ENCODE measurements at regions not wholly inside any gene's neighbourhood (a gene's known extent, or its start where the extent isn't known, plus 50 kb on each side); places are given as distances from the start of the nearest gene placed in this dataset.
"Not testable (repeated sequence)": the region's sequence is repeated elsewhere in the genome, so short reads cannot be mapped to it uniquely, and the experiment has no call there.

DNA sequence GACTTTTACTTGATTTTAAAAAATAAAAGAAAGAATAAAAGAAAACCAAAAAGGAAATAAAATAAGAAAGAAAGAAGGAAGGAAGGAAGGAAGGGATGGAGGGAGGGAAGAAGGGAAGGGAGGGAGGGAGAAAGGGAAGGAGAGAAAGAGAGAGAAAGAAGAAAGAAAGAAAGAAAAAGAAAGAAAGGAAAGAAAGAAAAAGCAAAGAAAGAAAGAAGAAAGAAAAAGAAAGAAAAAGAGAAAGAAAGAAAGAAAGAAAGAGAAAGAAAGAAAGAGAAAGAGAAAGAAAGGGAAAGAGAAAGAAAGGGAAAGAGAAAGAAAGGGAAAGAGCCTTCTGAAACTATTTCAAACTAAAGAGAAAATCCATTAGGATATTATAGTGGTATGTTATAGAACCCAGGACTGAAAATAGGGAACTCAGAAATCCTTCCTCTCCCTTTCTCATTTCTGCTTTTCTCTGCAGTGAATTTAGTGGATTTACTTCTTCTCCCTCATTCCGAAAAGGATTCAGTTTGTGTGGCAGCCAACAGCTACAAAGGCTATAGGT lies 414.7 kb upstream of the CCNG1 start:
- DNase-seq: no peak

DNA sequence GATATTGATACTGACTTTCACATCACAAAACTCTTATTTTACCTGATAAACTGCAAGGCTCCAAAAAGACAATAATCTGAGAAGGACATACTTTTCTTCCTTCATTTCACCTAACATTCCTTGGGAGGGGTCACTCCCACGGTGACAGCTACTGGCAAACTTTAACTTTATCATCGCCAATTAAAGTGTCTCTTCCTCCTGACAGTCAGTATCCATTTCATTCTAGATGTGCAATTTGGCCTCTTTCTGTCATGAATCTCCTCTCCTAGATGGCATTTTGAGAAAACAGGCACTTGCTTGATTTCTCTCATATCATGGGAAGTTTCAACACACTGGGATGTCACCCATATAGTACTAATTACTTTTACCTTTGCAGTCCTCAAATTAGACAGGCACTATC lies 413.5 kb upstream of the CCNG1 start:
- no peak for DNase-seq

DNA sequence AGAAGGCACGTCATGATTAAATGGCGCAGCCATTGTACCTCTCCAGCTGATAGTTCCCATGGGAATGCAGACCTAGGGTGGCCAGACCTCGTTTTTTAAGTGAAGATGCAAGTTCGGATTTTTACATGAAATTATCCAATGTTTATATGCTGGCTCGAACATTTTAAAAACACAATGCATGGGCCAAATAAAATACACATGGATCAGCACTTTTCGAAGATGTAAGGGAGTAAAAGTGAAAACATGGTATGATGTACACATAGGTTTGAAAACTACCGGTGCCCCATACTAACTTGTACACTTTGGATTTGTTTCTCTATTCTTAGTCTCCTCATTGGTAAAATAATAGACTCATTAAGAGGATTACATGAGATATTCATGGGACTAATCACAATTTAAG lies 412.5 kb upstream of the CCNG1 start:
- no peak for DNase-seq

DNA sequence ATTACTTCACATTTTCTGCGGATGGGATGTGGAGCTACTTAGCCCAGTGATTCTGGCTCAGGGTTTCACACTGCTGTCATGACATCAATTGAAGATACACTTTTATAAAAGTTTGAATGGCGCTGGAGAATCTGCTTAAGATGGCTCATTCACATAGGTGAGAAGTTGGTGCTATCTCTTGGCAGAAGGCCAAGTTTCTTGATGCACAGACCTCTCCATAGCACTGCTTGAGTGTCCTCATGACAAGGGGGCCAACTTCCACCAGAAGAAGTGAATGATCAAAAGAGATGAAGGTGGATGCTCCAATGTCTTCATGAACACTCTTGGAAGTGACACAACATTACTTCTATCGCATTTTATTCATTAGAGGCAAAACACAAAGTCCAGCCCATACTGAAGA lies 403.7 kb upstream of the CCNG1 start:
- no peak for DNase-seq

DNA sequence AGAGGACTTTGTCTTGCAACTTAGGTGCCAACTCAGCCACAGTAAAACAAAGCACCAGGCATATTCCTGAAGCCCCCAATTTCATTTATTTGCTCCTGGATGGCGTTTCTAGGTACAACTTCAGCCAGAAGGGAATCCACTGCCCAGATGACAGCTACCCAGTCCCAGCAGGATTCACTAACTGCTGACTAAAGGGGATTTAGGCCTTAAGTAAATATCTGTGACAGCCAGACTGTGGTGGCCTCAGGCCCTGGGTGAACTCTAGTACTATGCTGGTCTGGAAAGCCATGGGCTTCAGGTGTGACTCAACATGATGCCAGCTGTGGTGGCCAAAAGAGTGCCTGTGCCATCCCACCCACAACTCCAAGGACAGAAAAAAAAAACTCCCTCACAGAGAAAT lies 396.1 kb upstream of the CCNG1 start:
- DNase-seq: no peak

DNA sequence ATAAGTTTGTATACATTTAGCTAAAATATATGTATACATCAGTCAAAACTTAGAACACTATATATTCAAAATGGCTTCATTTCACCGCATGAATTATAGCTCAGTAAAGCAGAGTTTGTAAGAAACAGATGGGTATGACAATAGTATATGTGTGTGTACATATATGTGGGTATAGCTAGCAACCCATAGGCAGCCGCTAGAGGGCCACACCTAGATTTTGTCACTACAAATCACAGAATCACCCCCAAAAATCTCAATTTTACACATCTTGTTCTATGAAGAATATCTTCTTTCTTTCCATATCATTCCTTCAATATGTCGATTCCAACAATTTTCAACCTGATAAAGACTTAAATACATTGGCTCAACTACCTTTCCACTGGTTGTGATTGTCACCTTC lies 357.8 kb upstream of the CCNG1 start:
- no peak for DNase-seq

DNA sequence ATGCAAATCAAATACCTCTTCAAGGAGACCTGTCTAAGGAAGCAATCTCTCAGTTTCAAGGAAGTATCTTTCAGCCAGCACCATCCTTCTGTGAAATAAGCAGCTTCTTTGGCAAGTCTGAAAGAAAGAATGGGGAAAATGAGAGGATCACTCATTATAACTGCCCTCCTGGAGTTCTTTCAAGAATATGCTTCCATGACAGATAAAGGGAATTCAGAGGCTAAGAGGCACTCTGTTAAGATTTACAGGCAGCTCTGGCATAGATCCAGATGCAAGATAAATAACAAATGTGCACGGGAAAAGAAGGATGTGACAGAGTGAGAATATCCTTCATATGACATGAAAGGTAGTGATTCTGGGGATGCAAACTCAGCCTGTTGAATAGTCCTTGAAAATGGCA lies 348.2 kb upstream of the CCNG1 start:
- DNase-seq: no peak

DNA sequence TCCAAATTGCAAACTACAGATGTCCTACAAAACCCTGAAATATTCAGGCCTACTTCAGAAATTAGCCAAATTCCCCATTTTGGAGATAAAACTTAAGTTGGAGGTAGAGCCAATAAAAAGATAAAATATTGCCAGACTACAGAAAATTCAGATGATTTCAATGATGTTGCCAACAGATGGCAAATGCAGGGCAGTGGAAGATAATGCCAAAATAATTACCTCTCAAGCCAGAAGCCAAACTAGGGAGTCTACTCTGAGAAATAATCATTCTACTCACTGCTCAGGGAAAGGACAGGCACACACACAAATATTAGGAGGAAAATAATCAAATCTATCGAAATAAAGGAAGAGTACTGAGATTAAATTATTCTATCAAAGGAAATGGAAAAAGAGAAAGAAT lies 347.5 kb upstream of the CCNG1 start:
- no peak for DNase-seq

DNA sequence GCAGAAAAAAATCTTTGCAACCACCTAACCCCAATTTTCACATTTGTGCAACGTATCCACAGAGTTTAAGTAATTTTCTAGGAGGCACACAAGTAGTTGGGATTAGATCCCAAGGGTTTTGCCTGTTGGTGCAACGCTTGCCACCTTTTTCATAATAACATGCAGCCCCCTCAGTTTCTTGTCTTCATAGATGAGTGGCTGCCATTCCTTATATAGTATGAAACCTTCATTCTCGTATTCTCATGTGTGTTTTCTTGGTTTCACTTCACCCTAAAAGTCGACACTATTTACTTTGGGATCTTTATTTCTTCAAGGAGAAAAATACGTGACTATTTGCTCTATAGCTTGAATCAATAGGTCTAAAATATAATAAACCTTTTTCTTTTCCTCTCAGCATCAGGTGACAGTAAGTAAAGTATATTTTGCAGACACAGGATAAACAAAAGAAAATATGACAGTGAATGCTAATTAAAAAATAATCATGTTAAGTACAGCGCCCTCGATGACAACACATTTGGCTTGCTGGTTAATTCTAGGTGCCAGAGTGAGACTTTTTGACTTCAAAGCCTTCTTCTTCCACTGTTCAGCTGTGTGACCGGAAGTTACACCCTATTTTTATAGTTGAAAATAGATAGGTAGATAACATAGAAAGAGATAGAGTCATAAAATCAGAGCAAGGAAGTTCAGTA lies 342.8 kb upstream of the CCNG1 start:
- DNase-seq: no peak

DNA sequence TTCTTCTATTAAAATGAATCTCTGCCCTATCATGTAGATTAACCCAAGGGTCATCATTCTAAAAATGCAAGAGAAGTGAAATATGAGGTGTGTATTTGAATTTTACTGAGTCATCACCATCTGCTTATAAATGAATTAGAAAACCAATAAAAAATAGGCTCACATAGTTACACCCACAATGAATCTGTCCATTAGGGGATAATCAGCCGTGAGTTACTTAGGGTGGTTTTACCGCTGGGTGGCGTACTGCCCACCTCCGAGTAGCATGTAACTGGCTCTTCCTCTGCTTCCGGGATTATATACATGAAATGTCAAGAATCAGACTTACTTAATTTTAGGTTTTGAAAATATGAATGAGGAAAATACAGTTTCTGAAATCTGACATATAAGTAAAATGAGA lies 332.9 kb upstream of the CCNG1 start:
- DNase-seq: no peak

DNA sequence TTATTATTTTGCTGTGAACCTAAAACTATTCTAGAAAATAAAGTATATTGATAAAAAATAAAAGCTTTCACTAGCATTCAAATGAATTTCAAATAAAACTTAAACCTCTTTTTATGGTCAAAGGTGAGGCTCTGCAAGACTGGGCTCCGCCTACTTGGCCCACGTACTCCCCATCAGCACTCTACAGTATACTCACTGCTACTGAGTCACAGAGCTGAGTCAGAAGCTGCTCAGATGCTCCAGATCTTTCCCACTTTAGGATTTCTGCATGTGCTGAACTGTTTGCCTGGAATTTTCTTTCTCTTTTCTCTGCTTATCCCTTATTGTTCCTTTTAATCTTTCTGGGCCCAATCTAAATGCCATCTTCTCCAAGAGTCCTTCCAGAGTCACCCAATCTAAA lies 331.9 kb upstream of the CCNG1 start:
- no peak for DNase-seq

DNA sequence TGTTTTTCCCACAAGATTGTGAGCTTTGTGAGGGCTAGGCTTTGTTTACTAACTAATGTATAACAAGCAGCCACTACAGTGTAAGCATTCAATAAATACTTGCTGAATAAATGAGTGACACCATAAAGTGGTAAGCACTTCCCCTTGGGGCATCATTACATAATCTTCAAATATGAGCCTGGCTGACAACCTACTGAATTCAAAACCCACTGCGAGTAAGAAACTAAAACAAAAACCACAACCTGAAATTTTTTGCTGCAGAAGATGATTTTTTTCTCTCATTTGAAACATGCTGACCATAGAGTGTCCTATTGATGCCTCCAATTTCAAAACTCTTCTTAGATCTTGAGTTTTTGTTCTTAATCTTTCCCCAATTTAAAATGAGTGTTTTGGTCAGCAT lies 331.3 kb upstream of the CCNG1 start:
- no peak for DNase-seq

DNA sequence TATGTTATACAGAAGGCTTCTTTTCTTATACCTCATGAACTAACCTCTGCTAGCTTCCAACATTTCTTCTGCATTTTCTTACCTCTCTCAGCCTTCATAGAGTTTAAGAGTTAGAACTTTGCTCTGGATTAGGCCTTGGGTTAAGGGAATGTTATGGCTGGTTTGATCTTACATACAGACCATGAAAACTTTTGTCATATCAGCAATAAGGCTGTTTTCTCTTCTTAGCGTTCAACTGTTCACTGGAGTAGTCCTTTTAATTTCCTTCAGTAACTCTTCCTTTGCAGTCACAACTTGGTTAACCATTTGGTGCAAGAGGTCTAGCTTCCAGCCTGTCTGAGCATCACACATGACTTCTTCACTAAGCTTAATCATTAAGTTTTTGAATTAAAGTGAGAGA lies 329.0 kb upstream of the CCNG1 start:
- no peak for DNase-seq

DNA sequence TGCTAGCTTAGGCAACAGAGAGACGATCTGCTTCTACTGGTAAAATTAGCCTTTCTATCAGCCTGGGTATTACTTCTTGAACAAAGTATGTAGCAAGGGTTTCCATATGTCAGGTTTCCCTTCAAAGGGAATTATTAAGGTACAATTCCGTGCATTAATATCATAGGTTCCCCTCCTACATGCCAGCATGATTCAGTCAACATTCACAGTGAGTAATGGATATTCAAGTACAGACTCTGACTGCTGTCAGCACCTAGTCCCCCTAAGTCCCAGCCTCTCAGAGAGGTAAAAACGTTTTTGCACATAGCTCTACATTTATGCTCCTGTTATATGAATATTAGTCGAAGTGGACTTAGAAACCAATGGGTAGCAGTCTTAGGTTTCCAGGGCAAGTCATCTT lies 322.4 kb upstream of the CCNG1 start:
- no peak for DNase-seq

DNA sequence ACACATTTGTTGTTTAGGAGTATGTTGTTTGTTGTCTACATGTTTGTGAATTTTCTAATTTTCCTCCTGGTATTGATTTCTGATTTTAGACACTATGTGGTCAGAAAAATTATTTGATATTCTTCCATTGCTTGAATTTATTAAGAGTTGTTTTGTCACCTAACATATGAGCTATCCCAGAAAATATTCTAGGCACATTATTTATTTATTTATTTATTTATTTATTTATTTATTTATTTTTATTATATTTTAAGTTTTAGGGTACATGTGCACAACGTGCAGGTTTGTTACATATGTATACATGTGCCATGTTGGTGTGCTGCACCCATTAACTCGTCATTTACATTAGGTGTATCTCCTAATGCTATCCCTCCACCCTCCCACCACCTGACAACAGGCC lies 320.8 kb upstream of the CCNG1 start:
- not testable (repeated sequence) for DNase-seq

DNA sequence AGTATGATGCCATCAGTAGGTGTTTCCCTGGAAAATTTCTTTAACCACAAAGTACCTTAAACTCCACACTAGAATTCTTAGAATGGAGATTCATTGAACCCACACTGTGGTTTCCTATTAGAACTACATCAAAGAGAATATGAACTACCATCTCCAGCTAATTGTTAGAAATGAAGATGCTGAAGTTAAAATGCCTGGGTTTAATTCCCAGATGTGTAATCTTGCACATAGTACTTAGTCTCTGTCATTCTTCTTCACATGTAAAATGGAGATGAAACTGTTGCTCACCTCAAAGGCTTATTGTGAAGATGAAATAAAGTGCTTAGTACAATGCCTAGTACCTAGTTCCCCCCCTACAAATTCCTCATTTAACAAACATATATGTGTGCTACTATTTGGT lies 303.3 kb upstream of the CCNG1 start:
- no peak for DNase-seq

DNA sequence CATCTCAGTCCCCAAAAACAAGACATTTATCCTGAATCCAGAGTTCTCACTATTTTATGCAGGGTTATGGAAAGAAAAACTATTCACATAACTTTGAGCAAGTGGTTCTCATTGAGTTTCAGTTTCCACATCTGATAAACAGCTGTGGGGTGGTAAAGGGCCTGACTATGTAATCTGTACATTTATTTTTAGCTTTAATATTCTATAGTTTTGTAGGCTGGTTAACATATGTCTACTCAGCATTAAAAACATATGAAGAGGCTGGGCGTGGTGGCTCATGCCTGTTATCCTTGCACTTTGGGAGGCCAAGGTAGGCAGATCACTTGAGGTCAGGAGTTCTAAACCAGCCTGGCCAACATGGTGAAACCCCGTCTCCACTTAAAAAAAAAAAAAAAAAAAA lies 301.5 kb upstream of the CCNG1 start:
- DNase-seq: no peak

DNA sequence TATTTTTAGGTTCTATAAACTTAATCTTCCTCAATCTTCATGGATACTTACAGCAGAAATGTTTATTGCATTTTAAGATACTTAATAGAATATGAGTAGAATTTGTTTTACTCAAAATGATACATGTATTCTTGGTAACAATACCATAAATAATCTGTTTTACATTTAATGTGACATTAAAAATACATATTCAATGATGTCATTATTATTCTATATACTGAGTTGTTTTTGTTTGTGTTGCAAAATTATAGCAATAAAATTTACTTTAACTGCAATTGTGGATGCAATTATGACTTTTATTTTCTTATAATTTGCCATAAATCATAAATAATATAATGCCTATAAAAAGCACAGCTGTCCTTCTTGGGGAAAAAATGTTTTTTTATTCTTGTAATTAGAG lies 275.9 kb upstream of the CCNG1 start:
- no peak for DNase-seq

DNA sequence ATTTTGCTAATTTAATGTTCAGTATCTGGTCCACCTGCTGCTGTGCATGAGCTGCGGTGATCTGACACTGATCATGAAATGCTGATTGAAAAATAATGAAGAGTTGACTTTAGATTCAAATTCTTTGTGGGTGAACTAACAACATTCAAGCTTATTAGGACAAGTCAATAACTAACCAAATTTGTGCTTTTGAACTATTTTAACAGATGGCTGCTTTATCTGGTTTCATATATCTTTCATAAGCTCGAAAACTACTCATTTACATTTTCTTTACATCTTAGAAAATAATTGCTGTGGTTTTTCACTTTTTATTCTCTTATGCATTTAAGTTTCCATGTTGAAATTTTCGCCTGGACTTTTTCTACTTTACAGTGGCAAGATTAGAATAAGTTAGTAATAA lies 274.8 kb upstream of the CCNG1 start:
- DNase-seq: no peak

DNA sequence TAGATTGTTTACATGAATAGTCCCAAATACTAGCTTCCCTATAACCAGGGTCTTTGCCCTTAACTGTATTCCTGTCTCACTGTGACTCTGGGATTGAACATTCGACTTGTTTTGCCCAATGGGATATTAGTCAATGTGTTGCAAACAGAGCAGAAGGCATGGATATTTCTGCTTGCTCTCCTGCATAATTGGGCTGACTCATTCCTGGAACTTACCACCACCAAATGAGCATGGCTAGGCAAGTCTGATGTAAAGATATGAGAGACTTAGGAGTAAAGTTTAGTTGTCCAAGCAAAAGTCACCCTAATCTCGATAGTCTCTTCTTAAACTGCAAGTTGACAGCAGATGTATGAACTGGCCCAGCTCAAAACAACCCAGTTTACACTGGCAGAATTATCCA lies 273.5 kb upstream of the CCNG1 start:
- DNase-seq: no peak

DNA sequence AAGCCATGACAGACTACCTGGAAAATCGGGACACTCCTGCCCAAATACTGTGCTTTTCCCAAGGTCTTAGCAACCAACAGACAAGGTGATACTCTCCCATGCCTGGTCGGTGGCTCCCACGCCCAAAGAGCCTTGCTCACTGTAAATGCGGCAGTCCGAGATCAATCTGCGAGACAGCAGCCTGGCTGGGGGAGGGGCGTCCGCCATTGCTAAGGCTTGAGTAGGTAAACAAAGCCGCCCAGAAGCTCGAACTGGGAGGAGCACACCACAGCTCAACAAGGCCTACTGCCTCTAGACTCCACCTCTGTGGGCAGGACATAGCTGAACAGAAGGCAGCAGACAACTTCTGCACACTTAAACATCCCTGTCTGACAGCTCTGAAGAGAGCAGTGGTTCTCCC lies 272.1 kb upstream of the CCNG1 start:
- no peak for DNase-seq

DNA sequence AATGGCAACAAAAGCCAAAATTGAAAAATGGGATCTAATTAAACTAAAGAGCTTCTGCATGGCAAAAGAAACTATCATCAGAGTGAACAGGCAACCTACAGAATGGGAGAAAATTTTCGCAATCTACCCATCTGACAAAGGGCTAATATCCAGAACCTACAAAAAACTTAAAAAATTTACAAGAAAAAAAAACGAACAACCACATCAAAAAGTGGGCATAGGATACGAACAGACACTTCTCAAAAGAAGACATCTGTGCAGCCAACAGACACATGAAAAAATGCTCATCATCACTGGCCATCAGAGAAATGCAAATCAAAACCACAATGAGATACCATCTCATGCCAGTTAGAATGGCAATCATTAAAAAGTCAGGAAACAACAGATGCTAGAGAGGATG lies 267.2 kb upstream of the CCNG1 start:
- DNase-seq: not testable (repeated sequence)

DNA sequence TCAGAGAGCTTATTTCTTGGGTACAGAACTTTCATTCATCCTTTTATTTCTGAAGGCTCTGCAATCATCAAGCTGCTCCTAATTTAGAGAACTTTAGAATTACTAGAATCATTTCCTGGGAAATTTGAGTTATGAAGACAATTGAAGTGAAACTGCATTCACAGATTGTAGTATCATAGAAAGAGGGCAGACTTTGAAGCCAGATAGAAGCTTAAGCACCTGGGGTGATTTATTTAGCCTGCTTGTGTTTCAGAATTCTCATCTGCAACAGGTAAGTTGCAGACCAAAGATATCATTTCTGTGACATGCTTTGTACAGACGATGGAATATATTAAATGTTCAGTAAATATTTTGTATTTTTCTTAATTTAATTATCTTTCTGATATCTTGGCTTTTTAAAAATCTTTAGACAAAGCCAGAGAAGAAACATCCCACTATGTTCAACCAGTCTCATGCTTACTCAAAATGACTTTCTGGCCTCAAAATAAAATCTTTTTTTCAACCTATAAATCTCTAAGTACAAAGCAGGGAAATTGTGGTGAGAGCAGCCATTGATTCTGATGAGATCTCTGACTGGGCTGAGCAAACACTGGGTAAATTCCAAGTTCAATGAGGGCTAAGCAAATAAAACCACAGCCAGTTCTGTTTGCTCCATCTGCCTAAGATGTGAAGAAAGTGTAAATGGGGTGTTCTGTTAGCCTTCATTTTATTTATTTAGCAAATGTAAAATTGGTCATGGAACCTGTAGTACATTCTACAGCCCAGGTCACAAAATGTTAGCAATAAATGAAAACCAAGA lies 264.7 kb upstream of the CCNG1 start:
- DNase-seq: no peak

DNA sequence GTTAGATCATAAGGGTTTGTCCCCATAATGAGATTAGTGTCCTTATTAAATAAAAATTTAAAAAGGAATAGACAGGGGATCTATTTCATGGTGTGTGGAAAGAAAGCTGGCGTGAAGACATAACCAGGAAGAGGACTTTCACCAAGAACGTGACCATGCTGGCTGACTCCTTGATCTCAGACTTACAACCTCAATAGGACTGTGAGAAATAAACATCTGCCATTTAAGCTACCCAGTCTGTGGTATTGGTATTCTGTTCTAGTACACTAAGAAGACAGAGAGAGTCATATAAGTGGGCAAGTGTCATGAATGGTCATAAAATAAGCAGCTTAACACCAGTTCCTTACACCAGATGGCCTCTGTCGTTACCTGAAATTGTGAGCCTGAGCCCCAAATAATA lies 259.4 kb upstream of the CCNG1 start:
- no peak for DNase-seq

DNA sequence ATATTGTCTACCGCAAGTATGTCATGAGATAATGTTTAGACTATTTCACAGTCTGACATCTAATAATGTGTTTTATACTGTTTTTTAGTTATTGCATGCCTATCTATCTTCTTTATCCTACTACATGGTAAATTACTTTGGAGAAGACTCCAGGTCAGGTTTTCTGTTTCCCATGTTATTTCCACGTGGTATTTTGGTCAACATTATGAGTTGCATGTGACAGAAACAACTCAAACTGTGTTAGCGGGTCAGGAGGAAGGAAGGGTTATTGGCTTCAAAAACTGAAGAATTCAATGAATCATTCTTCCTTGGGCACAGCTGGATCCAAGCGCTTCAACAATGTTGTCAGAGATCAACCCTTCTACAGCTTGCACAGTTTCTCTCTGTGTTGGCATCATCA lies 252.1 kb upstream of the CCNG1 start:
- no peak for DNase-seq

All from activated T-cell treated with anti-CD3 and anti-CD28 coated beads for 4 hours (primary cell).